T47D (cell line): ENCODE measurements at regions not wholly inside any gene's neighbourhood (a gene's known extent, or its start where the extent isn't known, plus 50 kb on each side); places are given as distances from the start of the nearest gene placed in this dataset.

Experiments used
- DNase-seq, 2 experiments: peaks; one replicate each; pipeline versions ENCODE4 v3.0.0 to v3.0.0-alpha.2; 2011 to 2012; ENCODE audit warnings: low read depth in 1 of 2, low spot score in 1 of 2
- JUND ChIP-seq: IDR thresholded peaks from 2 replicates; pipeline ENCODE4 v1.6.1; 2012; ENCODE audit warnings: low read depth
- in situ Hi-C: cut with HindIII; loops from 2 replicates; pipeline ENCODE4 v1.10.0; 2016; ENCODE audit warnings: low sequenced_read_pairs, low pct_unique_long_range_greater_than_20kb

DNA sequence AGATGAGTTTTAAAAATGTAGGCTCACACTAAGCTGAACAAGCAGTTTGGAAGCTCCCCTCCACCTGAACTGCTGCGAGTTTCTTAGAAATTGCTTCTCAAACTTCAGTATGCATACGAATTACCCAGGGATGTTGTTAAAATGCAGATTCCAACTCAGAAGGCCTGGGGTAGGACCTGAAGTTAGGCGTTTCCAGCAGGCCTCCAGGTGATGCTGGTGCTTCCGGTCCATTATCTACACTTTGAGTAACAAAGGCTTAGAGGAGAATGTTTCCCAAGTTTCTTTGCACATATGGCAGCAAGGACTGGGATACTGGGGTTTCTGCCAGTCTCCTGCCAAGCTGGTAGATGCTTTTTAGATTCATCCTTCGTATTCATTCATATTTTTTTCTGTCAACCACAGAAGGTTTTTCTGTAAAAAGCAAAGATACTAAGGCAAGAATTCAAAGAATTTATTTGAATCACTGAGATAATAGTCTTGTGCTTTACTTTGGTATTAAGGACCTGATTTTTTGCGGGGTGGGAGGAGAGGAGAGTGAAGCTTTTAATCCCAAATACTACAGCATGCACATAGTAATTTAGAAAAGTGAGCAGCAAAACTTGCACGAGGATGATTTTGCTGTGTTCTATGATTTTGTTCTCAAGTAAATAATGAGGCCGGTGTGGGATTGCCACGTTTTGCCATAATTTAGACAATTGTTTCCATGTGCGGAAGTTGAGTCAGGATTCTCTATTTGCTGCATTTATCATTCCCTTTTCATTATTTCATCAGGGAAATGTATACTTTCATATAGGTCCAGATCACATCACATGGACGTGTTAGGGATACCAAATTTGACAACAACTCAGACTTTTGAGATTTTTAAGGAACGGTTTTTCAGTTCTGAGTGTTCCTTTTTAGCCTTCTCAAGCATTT lies 137.6 kb upstream of the SPATS2L start:
- no peak for TF ChIP-seq JUND
- in situ Hi-C loops = no loop called here
- no peak for DNase-seq

- in situ Hi-C loops = no loop called here
- TF ChIP-seq JUND = no peak
- DNase-seq = peak in 1 of 2 experiments; percentile 18
Measured at GRCh38 chr2:200170221-200170620, 136.3 kb upstream of the SPATS2L start.

DNA sequence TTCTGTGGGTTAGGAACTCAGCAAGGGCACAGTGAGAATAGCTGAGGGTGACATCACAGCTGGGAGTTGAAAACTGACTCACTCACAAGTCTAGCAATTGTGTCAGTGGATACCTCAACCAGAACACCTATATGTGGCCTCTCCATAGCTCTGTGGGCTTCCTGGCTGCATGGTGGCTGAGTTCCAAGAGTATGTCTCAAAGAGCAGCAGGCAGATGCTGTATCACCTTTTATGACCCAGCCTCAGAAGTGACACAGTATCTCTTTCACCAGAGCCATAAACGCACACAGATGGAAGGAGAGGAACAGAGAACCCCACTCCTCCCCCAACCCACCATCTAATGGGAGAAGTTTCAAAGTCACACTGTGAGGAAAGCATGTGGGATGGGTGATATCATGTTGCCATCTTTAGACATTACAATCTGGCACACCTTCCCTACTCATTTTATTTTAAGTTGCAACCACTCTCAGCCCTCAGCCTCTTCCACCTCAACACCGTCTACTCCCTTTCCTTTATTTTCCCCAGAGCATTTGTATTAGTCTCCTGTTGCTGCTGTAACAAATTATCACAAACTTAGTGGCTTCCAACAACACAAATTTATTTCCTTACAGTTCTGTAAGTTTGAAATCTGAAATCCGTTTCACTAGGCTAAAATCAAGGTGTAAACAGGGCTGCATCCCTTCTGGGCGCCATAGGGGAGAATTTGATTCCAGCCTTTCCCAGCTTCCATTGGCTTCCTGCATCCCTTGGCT lies 134.6 kb upstream of the SPATS2L start:
- TF ChIP-seq JUND = no peak
- DNase-seq = no peak
- in situ Hi-C loops = no loop called here

GRCh38 chr2:200172521-200172920 lies 134.0 kb upstream of the SPATS2L start:
- TF ChIP-seq JUND = no peak
- DNase-seq = no peak
- in situ Hi-C loops = no loop called here

DNA sequence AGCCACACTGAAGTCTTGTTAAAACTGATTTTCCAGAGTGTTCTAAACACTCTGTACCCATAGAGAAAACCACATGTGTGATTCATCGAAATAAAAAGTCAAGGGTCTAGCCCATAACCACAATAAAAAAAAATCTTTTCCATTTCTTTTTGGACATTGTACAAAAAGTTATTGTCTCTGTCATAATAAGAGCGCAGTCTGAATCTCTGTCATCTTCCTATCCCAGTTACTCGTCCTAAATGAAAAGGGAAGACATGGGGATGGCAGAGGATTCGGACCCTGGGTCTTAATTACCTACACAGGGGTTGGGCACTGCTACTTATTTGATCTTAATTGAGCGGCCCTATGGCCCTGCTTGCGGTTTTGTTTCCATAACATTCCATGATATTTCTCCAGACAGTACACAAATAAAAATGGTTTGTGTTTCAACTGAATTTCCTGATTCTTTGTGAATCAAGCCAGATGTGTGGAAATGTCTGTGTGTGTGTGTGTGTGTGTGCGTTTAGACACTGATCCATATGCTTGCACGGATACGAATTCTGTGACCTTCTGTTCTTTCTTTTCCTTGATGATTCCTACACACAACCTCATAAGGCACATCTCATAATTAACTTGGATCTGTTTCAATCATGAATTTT lies 133.4 kb upstream of the SPATS2L start:
- no peak for TF ChIP-seq JUND
- no peak for DNase-seq
- in situ Hi-C loops = no loop called here

DNA sequence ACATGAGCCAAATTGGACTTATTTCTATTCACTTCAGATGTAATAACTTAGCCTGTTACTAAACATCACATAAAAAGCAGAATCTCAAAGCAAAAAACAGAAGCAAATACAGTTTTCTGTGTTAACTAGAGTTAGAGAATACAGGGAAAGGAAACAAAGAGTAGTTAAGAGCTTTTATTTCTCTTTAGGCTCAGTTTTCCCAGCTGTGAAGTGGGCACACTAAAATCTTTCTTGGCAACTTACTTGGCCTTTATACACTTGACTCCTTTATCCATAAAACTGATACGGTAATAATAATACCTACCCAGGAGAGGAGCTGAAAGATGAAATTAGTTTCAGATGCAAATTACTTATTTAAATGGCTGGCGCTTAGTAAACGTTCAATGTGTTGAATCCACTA lies 132.8 kb upstream of the SPATS2L start:
- DNase-seq = no peak
- no peak for TF ChIP-seq JUND

GRCh38 chr2:200174433-200175216 lies 131.9 kb upstream of the SPATS2L start:
- DNase-seq = no peak

More for the DNA sequence above, 132.8 kb upstream of the SPATS2L start:
- in situ Hi-C loops = no loop called here

DNA sequence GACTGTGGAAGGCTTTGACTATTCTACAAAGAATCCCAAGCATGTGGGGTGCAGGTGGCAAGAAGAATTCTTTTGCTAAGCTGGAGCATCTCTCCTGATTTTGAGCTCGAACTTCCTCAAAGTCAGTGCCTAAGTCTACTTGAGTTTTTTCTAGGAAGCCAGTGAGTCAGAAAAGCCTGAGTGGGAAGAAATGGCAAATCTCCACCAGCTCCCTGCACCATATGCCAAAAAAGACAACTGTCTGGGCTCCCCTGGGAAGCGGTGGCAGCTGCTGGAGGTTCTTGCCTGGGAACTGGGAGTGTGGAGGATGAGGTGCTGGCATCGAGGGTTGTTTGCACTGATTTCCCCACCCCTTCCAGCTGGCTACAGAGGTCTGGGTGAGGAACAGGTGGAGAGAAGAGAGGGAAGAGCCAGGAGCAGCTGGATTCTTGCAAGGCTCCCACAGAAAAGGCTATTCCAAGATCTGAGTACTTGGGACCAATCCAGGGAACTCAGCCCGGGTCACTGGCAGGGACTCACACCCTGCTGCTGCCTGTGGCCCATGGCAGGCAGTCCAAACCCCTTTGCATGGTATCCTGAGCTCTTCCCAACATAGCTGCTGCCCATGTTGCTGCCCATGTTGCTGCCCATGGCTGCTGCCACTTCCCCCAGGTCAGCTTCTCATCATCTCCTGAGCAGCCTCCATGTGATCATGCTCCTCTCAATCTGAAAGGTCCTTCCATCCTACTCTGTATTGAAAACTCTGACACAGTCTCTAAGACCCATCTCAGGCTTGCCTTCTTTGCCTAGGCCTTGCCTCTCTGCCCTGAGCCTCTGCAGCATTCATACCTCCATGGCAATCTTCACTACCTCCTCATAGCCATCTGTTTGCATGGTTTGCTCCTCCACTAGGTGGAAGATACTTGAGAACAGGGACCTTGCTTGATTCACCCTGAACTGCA lies 128.3 kb upstream of the SPATS2L start:
- in situ Hi-C loops = no loop called here
- no peak for DNase-seq

More at GRCh38 chr2:200174433-200175216, 131.9 kb upstream of the SPATS2L start:
- in situ Hi-C loops = no loop called here
- no peak for TF ChIP-seq JUND

DNA sequence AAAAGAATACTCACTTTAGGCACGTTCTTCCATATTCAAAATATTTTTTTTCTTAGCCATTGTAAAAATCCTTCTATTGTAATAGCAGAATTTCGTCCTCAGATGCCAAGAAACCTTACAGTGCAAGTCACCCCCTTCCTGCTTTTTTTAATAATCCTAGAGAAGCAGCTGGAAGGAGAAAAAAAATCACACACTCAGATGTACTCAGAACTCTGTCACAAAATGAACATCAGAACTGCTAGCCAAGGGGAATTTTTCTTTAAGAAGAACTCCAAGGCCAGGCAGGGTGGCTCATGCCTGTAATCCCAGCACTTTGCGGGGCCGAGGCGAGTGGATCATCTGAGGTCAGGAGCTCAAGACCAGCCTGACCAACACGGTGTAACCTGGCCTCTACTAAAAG lies 127.3 kb upstream of the SPATS2L start:
- TF ChIP-seq JUND = no peak
- in situ Hi-C loops = no loop called here
- no peak for DNase-seq

More for the DNA sequence above, 128.3 kb upstream of the SPATS2L start:
- no peak for TF ChIP-seq JUND

- TF ChIP-seq JUND = no peak
- in situ Hi-C loops = no loop called here
- no peak for DNase-seq
Measured at GRCh38 chr2:200180943-200181342, 125.5 kb upstream of the SPATS2L start.

DNA sequence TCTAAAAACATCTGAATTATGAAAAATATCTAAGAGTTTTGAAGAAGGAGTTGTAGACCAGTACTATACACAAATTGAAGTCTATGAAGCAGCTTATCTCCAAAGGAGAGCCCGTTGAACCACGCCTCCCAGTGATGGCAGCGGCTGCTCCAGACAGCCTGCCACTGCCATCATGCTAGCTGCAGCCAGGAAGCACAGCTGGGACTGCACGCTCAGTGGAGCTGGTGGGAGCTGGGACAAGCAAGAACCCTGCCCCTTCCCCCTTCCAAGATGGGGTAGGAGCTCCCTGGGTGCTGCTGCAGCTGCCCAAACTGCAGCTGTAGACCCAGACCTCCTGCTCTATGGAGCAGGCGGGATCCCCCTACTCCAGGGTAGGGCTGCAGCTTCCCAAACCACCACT lies 124.7 kb upstream of the SPATS2L start:
- in situ Hi-C loops = no loop called here
- DNase-seq = no peak
- no peak for TF ChIP-seq JUND
